HepG2 (cell line): ENCODE measurements at regions not wholly inside any gene's neighbourhood (a gene's known extent, or its start where the extent isn't known, plus 50 kb on each side); places are given as distances from the start of the nearest gene placed in this dataset.

ENCODE experiments used
- ATAC-seq: fragments of 200-7000 bp; cut with Tn5 transposase; 3 replicates; pipeline ENCODE4 v1.9.1; 2020; ENCODE audit warnings: mild to moderate bottlenecking, moderate library complexity
- BruUV-seq: library from RNA; stranded (reverse); fragments of 400-500 nt; replicated peaks from 2 replicates; lab custom pipeline; 2021; lab: Mats Ljungman, UMichigan
- CTCF ChIA-PET: fragments of 300-600 bp; formaldehyde crosslinking; extraction: SDS; loops from one replicate; lab custom pipeline; 2021; ENCODE audit warnings: low total read pairs, inconsistent platforms, low intra/inter-chr PET ratio; lab: Yijun Ruan, JAX
- POLR2A ChIA-PET: fragments of 350-600 bp; sonication (Branson Sonifier 250); formaldehyde crosslinking; loops from one replicate; lab custom pipeline; 2020; ENCODE audit warnings: antibody characterized with exemption, inconsistent platforms; lab: Yijun Ruan, JAX
- DNase-seq: peaks from one replicate; pipeline ENCODE4 v3.0.0-alpha.2; 2015; ENCODE audit warnings: low spot score
- FAIRE-seq: peaks from 3 replicates; lab custom pipeline; 2011; peaks lifted over from hg19 to GRCh38; lab: Jason Lieb, UNC
- H2AFZ ChIP-seq: one replicate; pipeline ENCODE4 v1.6.1; 2011; ENCODE audit warnings: low read length, inconsistent platforms
- H3K27ac ChIP-seq: fragments of 300-600 bp; 3 replicates; pipeline ENCODE4 v1.8.0; 2011; ENCODE audit warnings: mixed run types, mild to moderate bottlenecking, mixed read lengths, low read length, inconsistent platforms; ENCODE audit not compliant: insufficient read depth; ENCODE audit errors: extremely low read length
- H3K27me3 ChIP-seq, 2 experiments: fragments of 200-600 bp in 1 of 2; 2 replicates in 1 of 2; 3 replicates in 1 of 2; pipeline versions ENCODE4 v1.6.0 to v1.8.0; 2011; ENCODE audit warnings: low read length in 2 of 2, mild to moderate bottlenecking in 2 of 2, moderate library complexity in 2 of 2, inconsistent platforms in 1 of 2; ENCODE audit not compliant: insufficient read depth in 2 of 2, control insufficient read depth in 1 of 2
- H3K36me3 ChIP-seq, 2 experiments: fragments of 200-600 bp in 1 of 2; replicated peaks in 1 of 2; 2 replicates in 1 of 2; 3 replicates in 1 of 2; pipeline versions ENCODE4 v1.5.1 to v1.8.0; 2011; ENCODE audit warnings: low read length in 2 of 2, inconsistent platforms in 1 of 2; ENCODE audit not compliant: insufficient read depth in 2 of 2, control insufficient read depth in 1 of 2
- H3K4me1 ChIP-seq: 2 replicates; pipeline ENCODE4 v1.5.1; 2012; ENCODE audit warnings: low read length, inconsistent platforms; ENCODE audit not compliant: insufficient read depth
- H3K4me2 ChIP-seq: 2 replicates; pipeline ENCODE4 v1.6.0; 2011; ENCODE audit warnings: low read depth, low read length, inconsistent platforms
- H3K4me3 ChIP-seq, 3 experiments: fragments of 200-600 bp in 1 of 3; sonication (generic), shearing (Covaris generic) in 1 of 3; replicated peaks in 1 of 3; 2 replicates each; pipeline ENCODE4 v1.5.1; 2011 to 2016; ENCODE audit warnings: low read length in 3 of 3, inconsistent platforms in 2 of 3, low read depth in 2 of 3, mild to moderate bottlenecking in 2 of 3, control low read depth in 1 of 3, mixed read lengths in 1 of 3; ENCODE audit not compliant: insufficient read depth in 1 of 3
- H3K79me2 ChIP-seq: one replicate; pipeline ENCODE4 v1.6.1; 2011; ENCODE audit warnings: low read length, inconsistent platforms; ENCODE audit not compliant: insufficient read depth
- H3K9ac ChIP-seq: 2 replicates; pipeline ENCODE4 v1.6.0; 2011; ENCODE audit warnings: mild to moderate bottlenecking, low read depth, low read length, inconsistent platforms; ENCODE audit not compliant: insufficient read depth
- H3K9me3 ChIP-seq: 2 replicates; pipeline ENCODE4 v1.5.1; 2012; ENCODE audit warnings: mild to moderate bottlenecking, low read length
- H4K20me1 ChIP-seq: 2 replicates; pipeline ENCODE4 v1.6.0; 2011; ENCODE audit warnings: inconsistent platforms, mild to moderate bottlenecking, low read length, moderate library complexity; ENCODE audit not compliant: insufficient read depth
- ADNP ChIP-seq: sonication (generic); formaldehyde crosslinking; IDR thresholded peaks from 2 replicates; pipeline ENCODE4 v1.4.0; 2020; ENCODE audit warnings: missing genetic modification reagents
- HOXA3 ChIP-seq: sonication (generic); formaldehyde crosslinking; IDR thresholded peaks from 2 replicates; pipeline ENCODE4 v1.5.0; 2020; ENCODE audit warnings: missing genetic modification reagents
- ISX ChIP-seq: sonication (generic); formaldehyde crosslinking; conservative IDR thresholded peaks from 2 replicates; pipeline ENCODE4 v1.5.0; 2020; ENCODE audit warnings: missing genetic modification reagents
- KLF6 ChIP-seq: IDR thresholded peaks from 2 replicates; pipeline ENCODE4 v1.8.0; 2016; ENCODE audit warnings: missing biosample characterization, missing genetic modification reagents
- MTF2 ChIP-seq: sonication (generic); formaldehyde crosslinking; IDR thresholded peaks from 2 replicates; pipeline ENCODE4 v1.5.0; 2020; ENCODE audit warnings: missing genetic modification reagents, borderline replicate concordance
- REPIN1 ChIP-seq: sonication (generic); formaldehyde crosslinking; IDR thresholded peaks from 2 replicates; pipeline ENCODE4 v1.8.0; 2022; ENCODE audit warnings: missing genetic modification reagents, low read depth, mild to moderate bottlenecking, borderline replicate concordance
- RORA ChIP-seq: sonication (generic); formaldehyde crosslinking; IDR thresholded peaks from 2 replicates; pipeline ENCODE4 v1.5.0; 2020; ENCODE audit warnings: mild to moderate bottlenecking, missing genetic modification reagents, moderate library complexity
- SMARCC2 ChIP-seq: fragments of 450-650 bp; IDR thresholded peaks from 2 replicates; pipeline ENCODE4 v1.6.1; 2017; ENCODE audit warnings: antibody characterized with exemption, mild to moderate bottlenecking
- SRSF1 ChIP-seq: fragments of 200-400 bp; formaldehyde crosslinking; optimal IDR thresholded peaks from 2 replicates; pipeline ENCODE3; 2017; ENCODE audit warnings: mild to moderate bottlenecking, low read depth, low read length, moderate library complexity
- ZNF326 ChIP-seq: sonication (generic); formaldehyde crosslinking; IDR thresholded peaks from 2 replicates; pipeline ENCODE4 v1.4.0; 2020; ENCODE audit warnings: missing genetic modification reagents, borderline replicate concordance
- ZNF841 ChIP-seq: sonication (generic); formaldehyde crosslinking; IDR thresholded peaks from 2 replicates; pipeline ENCODE4 v1.8.1; 2023; ENCODE audit warnings: missing genetic modification reagents, borderline replicate concordance
- WGBS: methylation state at CpG from one replicate; pipeline ENCODE4 v1.1.6; 2017; ENCODE audit warnings: low lambda C conversion rate; 5-methylcytosine and 5-hydroxymethylcytosine counted together
- in situ Hi-C: cut with HindIII; loops from 2 replicates; pipeline ENCODE4 v1.10.0; 2017; ENCODE audit warnings: low pct_unique_long_range_greater_than_20kb; ENCODE audit not compliant: extremely low pct_ligation_motif_present
- intact Hi-C: fragments of 100-400 bp; cut with micrococcal nuclease; formaldehyde crosslinking; loops from one replicate; pipeline ENCODE4 v1.10.0; 2022; ENCODE audit not compliant: unreplicated experiment
- TF ChIP-seq, protein P1 (sequence below): sonication (generic); formaldehyde crosslinking; conservative IDR thresholded peaks from 2 replicates; pipeline ENCODE4 v1.4.0; 2020; ENCODE audit warnings: missing genetic modification reagents
- TF ChIP-seq, protein P2 (sequence below): sonication (generic); formaldehyde crosslinking; IDR thresholded peaks from 2 replicates; pipeline ENCODE4 v1.4.0; 2020; ENCODE audit warnings: missing genetic modification reagents, borderline replicate concordance
- TF ChIP-seq, protein P3 (sequence below): IDR thresholded peaks from 2 replicates; pipeline ENCODE4 v1.6.1; 2016; ENCODE audit warnings: low read depth, borderline replicate concordance
- TF ChIP-seq, protein P4 (sequence below): IDR thresholded peaks from 2 replicates; pipeline ENCODE4 v1.6.1; 2016
- TF ChIP-seq, protein P5 (sequence below), 2 experiments: sonication (generic) in 1 of 2; formaldehyde crosslinking in 1 of 2; IDR thresholded peaks; 2 replicates each; pipeline versions ENCODE4 v1.4.0 to v1.6.1; 2016 to 2020; ENCODE audit warnings: borderline replicate concordance in 1 of 2, low read depth in 1 of 2, mild to moderate bottlenecking in 1 of 2, missing genetic modification reagents in 1 of 2

DNA sequence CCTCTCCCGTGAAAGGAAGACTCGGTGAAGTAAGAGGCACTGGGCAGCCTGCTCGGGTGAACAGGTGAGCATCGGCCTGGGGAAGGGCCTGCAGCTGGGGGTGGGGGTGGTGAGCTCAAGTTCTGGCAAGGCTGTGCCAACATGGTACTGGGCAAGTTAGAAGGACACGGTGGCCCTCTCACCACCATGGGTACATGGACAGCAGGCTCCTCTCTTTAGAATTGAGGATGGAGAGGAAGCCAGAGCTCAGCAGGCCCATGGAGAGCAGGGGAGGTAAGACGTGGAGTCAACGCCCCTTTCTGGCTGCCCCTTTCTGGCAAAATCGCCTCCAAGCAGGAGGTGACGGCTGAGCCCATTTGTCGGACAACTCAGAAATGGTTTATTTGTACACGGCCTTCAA is 135.6 kb downstream of the ANKRD60 start (continued):
- TF ChIP-seq, protein P1, sequence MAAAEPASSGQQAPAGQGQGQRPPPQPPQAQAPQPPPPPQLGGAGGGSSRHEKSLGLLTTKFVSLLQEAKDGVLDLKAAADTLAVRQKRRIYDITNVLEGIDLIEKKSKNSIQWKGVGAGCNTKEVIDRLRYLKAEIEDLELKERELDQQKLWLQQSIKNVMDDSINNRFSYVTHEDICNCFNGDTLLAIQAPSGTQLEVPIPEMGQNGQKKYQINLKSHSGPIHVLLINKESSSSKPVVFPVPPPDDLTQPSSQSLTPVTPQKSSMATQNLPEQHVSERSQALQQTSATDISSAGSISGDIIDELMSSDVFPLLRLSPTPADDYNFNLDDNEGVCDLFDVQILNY (CRISPR knock-in tag) = no peak
- TF ChIP-seq HOXA3 (CRISPR knock-in tag) = no peak
- TF ChIP-seq, protein P2, sequence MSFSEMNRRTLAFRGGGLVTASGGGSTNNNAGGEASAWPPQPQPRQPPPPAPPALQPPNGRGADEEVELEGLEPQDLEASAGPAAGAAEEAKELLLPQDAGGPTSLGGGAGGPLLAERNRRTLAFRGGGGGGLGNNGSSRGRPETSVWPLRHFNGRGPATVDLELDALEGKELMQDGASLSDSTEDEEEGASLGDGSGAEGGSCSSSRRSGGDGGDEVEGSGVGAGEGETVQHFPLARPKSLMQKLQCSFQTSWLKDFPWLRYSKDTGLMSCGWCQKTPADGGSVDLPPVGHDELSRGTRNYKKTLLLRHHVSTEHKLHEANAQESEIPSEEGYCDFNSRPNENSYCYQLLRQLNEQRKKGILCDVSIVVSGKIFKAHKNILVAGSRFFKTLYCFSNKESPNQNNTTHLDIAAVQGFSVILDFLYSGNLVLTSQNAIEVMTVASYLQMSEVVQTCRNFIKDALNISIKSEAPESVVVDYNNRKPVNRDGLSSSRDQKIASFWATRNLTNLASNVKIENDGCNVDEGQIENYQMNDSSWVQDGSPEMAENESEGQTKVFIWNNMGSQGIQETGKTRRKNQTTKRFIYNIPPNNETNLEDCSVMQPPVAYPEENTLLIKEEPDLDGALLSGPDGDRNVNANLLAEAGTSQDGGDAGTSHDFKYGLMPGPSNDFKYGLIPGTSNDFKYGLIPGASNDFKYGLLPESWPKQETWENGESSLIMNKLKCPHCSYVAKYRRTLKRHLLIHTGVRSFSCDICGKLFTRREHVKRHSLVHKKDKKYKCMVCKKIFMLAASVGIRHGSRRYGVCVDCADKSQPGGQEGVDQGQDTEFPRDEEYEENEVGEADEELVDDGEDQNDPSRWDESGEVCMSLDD = no peak
- TF ChIP-seq ISX (CRISPR knock-in tag) = no peak

DNA sequence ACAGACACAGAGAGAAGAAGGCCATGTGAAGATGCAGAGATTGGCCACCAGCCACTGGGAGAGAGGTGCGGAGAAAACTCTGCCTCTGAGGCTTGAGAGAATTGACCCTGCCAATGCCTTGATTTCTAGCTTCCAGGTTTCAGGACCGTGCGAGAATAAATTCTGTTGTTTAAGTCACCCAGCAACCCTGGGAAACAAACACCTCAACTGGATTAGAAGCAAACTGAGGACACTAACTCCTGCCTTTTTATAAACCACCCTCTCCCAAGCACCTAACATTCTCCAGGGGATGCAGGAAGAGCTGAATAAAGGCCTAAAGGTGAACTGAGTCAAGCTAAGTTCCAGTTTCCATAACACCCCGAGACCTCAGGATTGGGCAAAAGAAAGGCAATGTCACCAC is 136.1 kb downstream of the ANKRD60 start:
- Histone ChIP-seq H3K4me2 (no peak overlapping the region), H3K27me3 (peaks cover 2 to 54% of the 10 kb centered on the region in 2 experiments; a peak in 2 of 5 replicates), H3K79me2 (no peaks in the 10 kb centered on the region), H2AFZ (no peak overlapping the region), H3K4me1 (no peaks in the 10 kb centered on the region), H4K20me1 (no peaks in the 10 kb centered on the region), H3K36me3 (no peaks in the 10 kb centered on the region), H3K4me3 (no peak overlapping the region), H3K9ac (no peak overlapping the region), H3K27ac (no peak overlapping the region), H3K9me3 (no peaks in the 10 kb centered on the region)
- 16% methylated on average over 4 of the region's 4 CpGs for WGBS
- FAIRE-seq = no peak
- intact Hi-C loops = no loop called here
- BruUV-seq = no TSS peak
- ChIA-PET CTCF (no interaction called here), POLR2A (no interaction called here)
- in situ Hi-C loops = no loop called here
- no peak for ATAC-seq
- no peak for DNase-seq
- no peak for TF ChIP-seq SRSF1
- TF ChIP-seq, protein P3, sequence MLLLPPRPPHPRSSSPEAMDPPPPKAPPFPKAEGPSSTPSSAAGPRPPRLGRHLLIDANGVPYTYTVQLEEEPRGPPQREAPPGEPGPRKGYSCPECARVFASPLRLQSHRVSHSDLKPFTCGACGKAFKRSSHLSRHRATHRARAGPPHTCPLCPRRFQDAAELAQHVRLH = no peak
- TF ChIP-seq ADNP (CRISPR knock-in tag) = no peak
- no peak for TF ChIP-seq ZNF326
- TF ChIP-seq, protein P4, sequence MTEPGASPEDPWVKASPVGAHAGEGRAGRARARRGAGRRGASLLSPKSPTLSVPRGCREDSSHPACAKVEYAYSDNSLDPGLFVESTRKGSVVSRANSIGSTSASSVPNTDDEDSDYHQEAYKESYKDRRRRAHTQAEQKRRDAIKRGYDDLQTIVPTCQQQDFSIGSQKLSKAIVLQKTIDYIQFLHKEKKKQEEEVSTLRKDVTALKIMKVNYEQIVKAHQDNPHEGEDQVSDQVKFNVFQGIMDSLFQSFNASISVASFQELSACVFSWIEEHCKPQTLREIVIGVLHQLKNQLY (CRISPR knock-in tag) = no peak
- TF ChIP-seq ZNF841 (CRISPR knock-in tag) = no peak
- no peak for TF ChIP-seq REPIN1 (CRISPR knock-in tag)
- no peak for TF ChIP-seq MTF2 (CRISPR knock-in tag)
- TF ChIP-seq RORA (CRISPR knock-in tag) = no peak
- TF ChIP-seq SMARCC2 = no peak
- TF ChIP-seq KLF6 = no peak
- TF ChIP-seq, protein P5, sequence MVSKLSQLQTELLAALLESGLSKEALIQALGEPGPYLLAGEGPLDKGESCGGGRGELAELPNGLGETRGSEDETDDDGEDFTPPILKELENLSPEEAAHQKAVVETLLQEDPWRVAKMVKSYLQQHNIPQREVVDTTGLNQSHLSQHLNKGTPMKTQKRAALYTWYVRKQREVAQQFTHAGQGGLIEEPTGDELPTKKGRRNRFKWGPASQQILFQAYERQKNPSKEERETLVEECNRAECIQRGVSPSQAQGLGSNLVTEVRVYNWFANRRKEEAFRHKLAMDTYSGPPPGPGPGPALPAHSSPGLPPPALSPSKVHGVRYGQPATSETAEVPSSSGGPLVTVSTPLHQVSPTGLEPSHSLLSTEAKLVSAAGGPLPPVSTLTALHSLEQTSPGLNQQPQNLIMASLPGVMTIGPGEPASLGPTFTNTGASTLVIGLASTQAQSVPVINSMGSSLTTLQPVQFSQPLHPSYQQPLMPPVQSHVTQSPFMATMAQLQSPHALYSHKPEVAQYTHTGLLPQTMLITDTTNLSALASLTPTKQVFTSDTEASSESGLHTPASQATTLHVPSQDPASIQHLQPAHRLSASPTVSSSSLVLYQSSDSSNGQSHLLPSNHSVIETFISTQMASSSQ (IDR thresholded peaks at IDR 0.05; ENCODE audit: low read depth) = no peak
- TF ChIP-seq, protein P5 (CRISPR knock-in tag; IDR thresholded peaks at IDR 0.05; ENCODE audit: borderline replicate concordance) = no peak
